Breast epithelium (tissue), 4 donors: ENCODE measurements at regions not wholly inside any gene's neighbourhood (a gene's known extent, or its start where the extent isn't known, plus 50 kb on each side); places are given as distances from the start of the nearest gene placed in this dataset.
"Not testable (repeated sequence)": the region's sequence is repeated elsewhere in the genome, so short reads cannot be mapped to it uniquely, and the experiment has no call there.

Source experiments
- DNase-seq, 2 donors: peaks; one replicate each; pipeline ENCODE4 v3.0.0-alpha.2; 2019; ENCODE audit warnings: low spot score in 2 of 2
- H3K27ac ChIP-seq, 2 donors: fragments of 200-600 bp; sonication (generic) in 1 of 2; one replicate each; pipeline ENCODE4 v1.5.1; 2016 to 2019; ENCODE audit warnings: mild to moderate bottlenecking in 1 of 2
- H3K27me3 ChIP-seq, 2 donors: fragments of 200-600 bp; sonication (generic) in 1 of 2; one replicate each; pipeline versions ENCODE4 v1.5.1 to v1.6.0; 2017 to 2019; ENCODE audit warnings: control low read depth in 1 of 2, mild to moderate bottlenecking in 1 of 2
- H3K36me3 ChIP-seq: fragments of 200-600 bp; one replicate; pipeline ENCODE4 v1.5.1; 2019
- H3K4me1 ChIP-seq, 2 donors: fragments of 200-600 bp; sonication (generic); one replicate each; pipeline ENCODE4 v1.5.1; 2016 to 2019; ENCODE audit warnings: control low read depth in 1 of 2
- H3K4me3 ChIP-seq, 3 donors: fragments of 200-600 bp; sonication (generic); 1 replicate in 2 of 3; 2 replicates in 1 of 3; pipeline ENCODE4 v1.5.1; 2016 to 2019; ENCODE audit warnings: mild to moderate bottlenecking in 3 of 3, moderate library complexity in 2 of 3
- H3K9me3 ChIP-seq, 2 donors: fragments of 200-600 bp; sonication (generic) in 1 of 2; one replicate each; pipeline ENCODE4 v1.5.1; 2016 to 2019; ENCODE audit warnings: control low read depth in 1 of 2
- POLR2A ChIP-seq: fragments of 450-650 bp; IDR thresholded peaks from one replicate; pipeline ENCODE4 v1.6.1; 2016; ENCODE audit warnings: antibody characterized with exemption, mild to moderate bottlenecking, moderate library complexity
- POLR2AphosphoS5 ChIP-seq, 3 donors: sonication (generic); formaldehyde crosslinking; IDR thresholded peaks; one replicate each; pipeline ENCODE4 v1.6.1; 2017; ENCODE audit warnings: antibody characterized with exemption in 3 of 3
- intact Hi-C: fragments of 100-400 bp; cut with DNase I; formaldehyde crosslinking; loops from one replicate; pipeline ENCODE4 v1.15.1; 2023; ENCODE audit warnings: low total_unique reads
- TF ChIP-seq, protein P1 (sequence below), 3 donors: fragments of 450-650 bp; IDR thresholded peaks; one replicate each; pipeline ENCODE4 v1.5.1; 2016 to 2017; ENCODE audit warnings: antibody characterized with exemption in 3 of 3, mild to moderate bottlenecking in 3 of 3, moderate library complexity in 3 of 3

DNA sequence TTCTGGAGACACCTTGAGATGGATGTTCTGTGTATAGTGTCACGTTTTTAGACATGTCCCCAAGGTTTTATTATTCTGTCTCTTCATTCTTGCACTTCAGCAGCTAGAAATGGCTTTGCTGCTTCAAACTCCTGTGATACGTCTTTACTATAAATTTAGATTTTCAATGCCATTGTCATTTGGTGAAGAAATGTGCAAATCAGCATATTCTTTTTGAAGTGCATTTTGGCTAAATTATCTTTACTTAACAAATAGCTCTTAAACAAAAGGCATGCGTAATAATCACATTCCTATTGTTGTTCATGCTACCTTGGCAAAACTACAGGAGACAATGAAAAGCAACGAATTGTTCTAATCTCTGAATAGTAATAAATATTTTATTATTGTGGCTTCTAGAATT is 502.9 kb upstream of the SYT1 start:
- no peaks in the 10 kb centered on the region for H3K4me1 ChIP-seq
- TF ChIP-seq POLR2A (no peak), POLR2AphosphoS5 (IDR thresholded peaks at IDR 0.05) (no peak)
- TF ChIP-seq, protein P1, sequence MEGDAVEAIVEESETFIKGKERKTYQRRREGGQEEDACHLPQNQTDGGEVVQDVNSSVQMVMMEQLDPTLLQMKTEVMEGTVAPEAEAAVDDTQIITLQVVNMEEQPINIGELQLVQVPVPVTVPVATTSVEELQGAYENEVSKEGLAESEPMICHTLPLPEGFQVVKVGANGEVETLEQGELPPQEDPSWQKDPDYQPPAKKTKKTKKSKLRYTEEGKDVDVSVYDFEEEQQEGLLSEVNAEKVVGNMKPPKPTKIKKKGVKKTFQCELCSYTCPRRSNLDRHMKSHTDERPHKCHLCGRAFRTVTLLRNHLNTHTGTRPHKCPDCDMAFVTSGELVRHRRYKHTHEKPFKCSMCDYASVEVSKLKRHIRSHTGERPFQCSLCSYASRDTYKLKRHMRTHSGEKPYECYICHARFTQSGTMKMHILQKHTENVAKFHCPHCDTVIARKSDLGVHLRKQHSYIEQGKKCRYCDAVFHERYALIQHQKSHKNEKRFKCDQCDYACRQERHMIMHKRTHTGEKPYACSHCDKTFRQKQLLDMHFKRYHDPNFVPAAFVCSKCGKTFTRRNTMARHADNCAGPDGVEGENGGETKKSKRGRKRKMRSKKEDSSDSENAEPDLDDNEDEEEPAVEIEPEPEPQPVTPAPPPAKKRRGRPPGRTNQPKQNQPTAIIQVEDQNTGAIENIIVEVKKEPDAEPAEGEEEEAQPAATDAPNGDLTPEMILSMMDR (IDR thresholded peaks at IDR 0.05), result no peak
- intact Hi-C loops, result no loop called here
- no peak for DNase-seq
- no peaks in the 10 kb centered on the region for H3K9me3 ChIP-seq
- H3K27me3 ChIP-seq, result no peaks in the 10 kb centered on the region
- H3K36me3 ChIP-seq, result no peaks in the 10 kb centered on the region
- no peak overlapping the region for H3K27ac ChIP-seq
- H3K4me3 ChIP-seq, result no peak overlapping the region

DNA sequence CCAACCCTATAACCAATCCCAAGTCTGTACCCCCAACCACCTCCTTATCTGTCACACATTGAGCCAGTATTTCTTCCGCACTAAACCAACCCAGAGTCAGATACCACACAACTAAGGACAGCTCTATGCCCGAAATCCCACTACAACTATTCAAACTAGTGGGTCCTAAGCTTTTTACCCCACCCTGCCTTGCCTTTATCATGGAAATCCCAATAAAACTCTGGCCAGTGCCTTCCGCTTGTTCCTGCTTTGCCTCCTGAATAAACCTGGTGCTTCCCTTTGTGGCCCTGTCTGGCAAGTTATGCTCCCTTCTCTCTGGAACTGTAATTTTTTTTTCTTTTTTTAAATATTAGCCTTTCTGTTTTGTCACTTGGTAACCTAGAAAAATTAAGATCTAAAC is 493.3 kb upstream of the SYT1 start:
- intact Hi-C loops, result loop anchor here (2.0 kb wide), 1 partner anchor 36 kb away; no protein-coding TSS in a partner anchor
- DNase-seq, result no peak
- Histone ChIP-seq H3K9me3 (no peaks in the 10 kb centered on the region), H3K4me1 (no peaks in the 10 kb centered on the region), H3K4me3 (no peak overlapping the region), H3K36me3 (no peaks in the 10 kb centered on the region), H3K27me3 (no peaks in the 10 kb centered on the region), H3K27ac (no peak overlapping the region)
- TF ChIP-seq POLR2AphosphoS5 (IDR thresholded peaks at IDR 0.05) (no peak), POLR2A (no peak)
- TF ChIP-seq, protein P1 (IDR thresholded peaks at IDR 0.05), result no peak

DNA sequence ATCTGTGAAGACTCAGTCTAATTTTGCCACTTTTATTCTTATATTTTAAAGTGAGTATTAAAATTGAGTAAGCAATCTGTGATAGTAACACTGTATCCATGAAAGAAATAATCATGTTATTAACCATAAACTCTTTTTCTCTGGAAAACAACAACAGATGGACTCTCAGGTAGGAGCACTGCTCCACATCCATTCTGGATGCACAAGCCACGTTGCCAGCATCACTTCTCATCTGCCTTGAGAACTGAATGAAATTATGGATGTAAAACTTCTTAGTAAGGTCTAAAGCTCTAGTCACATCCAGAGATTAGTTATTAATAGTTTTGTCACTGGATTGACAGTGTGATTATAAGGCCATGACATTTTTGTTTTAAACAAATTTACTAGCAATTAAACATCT is 489.1 kb upstream of the SYT1 start:
- TF ChIP-seq POLR2AphosphoS5 (IDR thresholded peaks at IDR 0.05) (no peak), POLR2A (no peak)
- TF ChIP-seq, protein P1 (IDR thresholded peaks at IDR 0.05), result no peak
- Histone ChIP-seq H3K9me3 (peaks cover 6 to 17% of the 10 kb centered on the region in 2 donors), H3K4me1 (no peaks in the 10 kb centered on the region), H3K27me3 (no peaks in the 10 kb centered on the region), H3K27ac (no peak overlapping the region), H3K4me3 (no peak overlapping the region), H3K36me3 (no peaks in the 10 kb centered on the region)
- intact Hi-C loops, result no loop called here
- no peak for DNase-seq

DNA sequence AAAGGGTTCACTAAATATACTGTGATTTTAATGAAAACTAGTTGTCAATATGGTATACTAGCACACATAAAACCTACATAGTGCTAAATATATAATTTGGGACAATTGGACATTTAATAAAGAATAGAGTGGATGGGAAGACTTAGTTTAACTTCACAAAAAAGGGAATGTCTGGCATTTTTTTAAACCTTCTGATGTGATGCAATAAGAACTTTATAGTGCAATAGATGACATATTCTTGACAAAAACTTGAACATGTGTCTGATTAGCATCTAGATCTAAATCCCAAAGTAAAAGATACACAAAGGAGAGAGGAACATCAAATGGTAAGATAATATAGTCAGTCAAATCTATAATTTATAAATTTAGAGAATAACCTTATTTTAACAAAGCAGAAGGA is 488.3 kb upstream of the SYT1 start:
- Histone ChIP-seq H3K9me3 (peaks cover 6 to 17% of the 10 kb centered on the region in 2 donors), H3K27me3 (no peaks in the 10 kb centered on the region), H3K4me1 (no peaks in the 10 kb centered on the region), H3K27ac (no peak overlapping the region), H3K4me3 (no peak overlapping the region), H3K36me3 (no peaks in the 10 kb centered on the region)
- no peak for DNase-seq
- no peak for TF ChIP-seq POLR2A
- TF ChIP-seq POLR2AphosphoS5 (IDR thresholded peaks at IDR 0.05), result no peak
- TF ChIP-seq, protein P1 (IDR thresholded peaks at IDR 0.05), result no peak
- intact Hi-C loops, result no loop called here

DNA sequence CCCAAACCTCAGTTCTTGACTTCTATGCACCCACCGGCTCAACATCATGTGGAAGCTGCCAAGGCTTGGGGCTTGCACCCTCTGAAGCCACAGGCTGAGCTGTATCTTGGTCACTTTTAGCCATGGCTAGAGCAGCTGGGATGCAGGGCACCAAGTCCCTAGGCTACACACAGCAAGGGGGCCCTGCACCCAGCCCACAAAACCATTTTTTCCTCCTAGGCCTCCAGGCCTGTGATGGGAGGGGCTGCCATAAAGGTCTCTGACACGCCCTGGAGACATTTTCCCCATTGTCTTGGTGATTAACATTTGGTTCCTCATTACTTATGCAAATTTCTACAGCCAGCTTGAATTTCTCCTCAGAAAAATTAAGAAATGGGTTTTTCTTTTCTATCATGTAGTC is 485.5 kb upstream of the SYT1 start:
- H3K27me3 ChIP-seq, H3K27ac ChIP-seq, DNase-seq, intact Hi-C loops, H3K4me3 ChIP-seq, H3K4me1 ChIP-seq, H3K36me3 ChIP-seq: not testable (repeated sequence)
- H3K9me3 ChIP-seq, result peaks cover 6 to 17% of the 10 kb centered on the region in 2 donors

DNA sequence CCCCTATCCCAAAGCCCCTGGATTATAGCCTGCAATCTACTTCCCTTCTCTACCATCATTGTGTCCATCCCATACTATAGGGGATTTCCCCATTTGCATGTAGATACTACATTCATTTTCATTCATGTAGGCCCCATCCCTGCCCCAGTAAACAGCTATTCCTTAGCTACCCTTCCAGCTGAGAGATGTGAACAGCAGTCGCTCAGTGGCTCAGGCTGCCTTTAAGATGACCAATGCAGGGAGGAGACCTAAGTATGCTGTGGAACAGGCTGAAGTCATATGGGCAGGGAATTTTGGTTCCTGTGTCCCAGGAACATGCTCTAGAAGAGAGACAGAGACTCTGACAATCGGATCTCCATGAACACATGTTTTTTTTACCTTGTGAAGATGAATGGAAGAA is 481.2 kb upstream of the SYT1 start:
- H3K27me3 ChIP-seq, result no peaks in the 10 kb centered on the region
- H3K4me1 ChIP-seq, result no peaks in the 10 kb centered on the region
- intact Hi-C loops, result no loop called here
- DNase-seq, result no peak
- H3K4me3 ChIP-seq, result no peak overlapping the region
- TF ChIP-seq POLR2A, result no peak
- no peak for TF ChIP-seq POLR2AphosphoS5 (IDR thresholded peaks at IDR 0.05)
- TF ChIP-seq, protein P1 (IDR thresholded peaks at IDR 0.05), result no peak
- H3K36me3 ChIP-seq, result no peaks in the 10 kb centered on the region
- H3K9me3 ChIP-seq, result peaks cover 6 to 13% of the 10 kb centered on the region in 2 donors
- H3K27ac ChIP-seq, result no peak overlapping the region
